Adrenal gland (tissue), 5 donors: ENCODE measurements at regions not wholly inside any gene's neighbourhood (a gene's known extent, or its start where the extent isn't known, plus 50 kb on each side); places are given as distances from the start of the nearest gene placed in this dataset.

Source experiments
- POLR2A ChIP-seq, 2 donors: fragments of 450-650 bp; IDR thresholded peaks; one replicate each; pipeline ENCODE4 v1.6.1; 2017; ENCODE audit warnings: antibody characterized with exemption in 2 of 2, mild to moderate bottlenecking in 2 of 2, moderate library complexity in 1 of 2
- TF ChIP-seq, protein P1 (sequence below), 6 experiments: fragments of 450-650 bp in 4 of 6; fragments of 200-600 bp in 2 of 6; sonication (generic) in 1 of 6; IDR thresholded peaks; 1 replicate in 5 of 6; 2 replicates in 1 of 6; pipeline versions ENCODE4 v1.5.1 to v1.8.0; 2016 to 2021; ENCODE audit warnings: antibody characterized with exemption in 6 of 6, mild to moderate bottlenecking in 2 of 6, moderate library complexity in 1 of 6
- donor health status: DM: no; HTN: no; CAD: no.

DNA sequence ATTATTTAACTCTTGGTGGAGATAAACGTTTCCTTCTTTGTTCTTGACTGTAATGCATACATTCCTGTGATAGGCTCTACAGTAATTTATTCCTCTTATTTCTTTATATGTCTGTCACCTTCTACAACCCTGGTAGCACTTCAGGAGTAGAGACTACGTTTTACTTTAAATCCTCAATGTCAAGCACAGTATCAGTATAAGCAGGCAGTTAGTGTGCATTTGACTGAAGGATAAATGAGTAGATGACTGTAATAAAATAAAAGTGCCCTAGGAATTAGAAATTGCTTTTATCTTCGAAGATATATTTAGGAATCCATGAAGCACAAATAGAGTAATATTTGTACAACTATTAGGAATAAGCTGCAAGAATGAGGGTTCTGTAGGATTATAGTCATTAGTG lies 599.6 kb upstream of the PRMT6 start:
- TF ChIP-seq, protein P1, sequence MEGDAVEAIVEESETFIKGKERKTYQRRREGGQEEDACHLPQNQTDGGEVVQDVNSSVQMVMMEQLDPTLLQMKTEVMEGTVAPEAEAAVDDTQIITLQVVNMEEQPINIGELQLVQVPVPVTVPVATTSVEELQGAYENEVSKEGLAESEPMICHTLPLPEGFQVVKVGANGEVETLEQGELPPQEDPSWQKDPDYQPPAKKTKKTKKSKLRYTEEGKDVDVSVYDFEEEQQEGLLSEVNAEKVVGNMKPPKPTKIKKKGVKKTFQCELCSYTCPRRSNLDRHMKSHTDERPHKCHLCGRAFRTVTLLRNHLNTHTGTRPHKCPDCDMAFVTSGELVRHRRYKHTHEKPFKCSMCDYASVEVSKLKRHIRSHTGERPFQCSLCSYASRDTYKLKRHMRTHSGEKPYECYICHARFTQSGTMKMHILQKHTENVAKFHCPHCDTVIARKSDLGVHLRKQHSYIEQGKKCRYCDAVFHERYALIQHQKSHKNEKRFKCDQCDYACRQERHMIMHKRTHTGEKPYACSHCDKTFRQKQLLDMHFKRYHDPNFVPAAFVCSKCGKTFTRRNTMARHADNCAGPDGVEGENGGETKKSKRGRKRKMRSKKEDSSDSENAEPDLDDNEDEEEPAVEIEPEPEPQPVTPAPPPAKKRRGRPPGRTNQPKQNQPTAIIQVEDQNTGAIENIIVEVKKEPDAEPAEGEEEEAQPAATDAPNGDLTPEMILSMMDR (IDR thresholded peaks at IDR 0.05): no peak
- TF ChIP-seq POLR2A (IDR thresholded peaks at IDR 0.05): no peak
